MM.1S (cell line): ENCODE measurements at regions not wholly inside any gene's neighbourhood (a gene's known extent, or its start where the extent isn't known, plus 50 kb on each side); places are given as distances from the start of the nearest gene placed in this dataset.

Source experiments
- DNase-seq: peaks from one replicate; pipeline ENCODE4 v3.0.0-alpha.2; 2015
- H2AFZ ChIP-seq: fragments of 300-600 bp; sonication (generic); 2 replicates; pipeline ENCODE4 v1.6.0; 2016; ENCODE audit warnings: antibody characterized with exemption, low read length
- H3F3A ChIP-seq: fragments of 300-600 bp; sonication (generic); 2 replicates; pipeline ENCODE4 v1.6.1; 2016; ENCODE audit warnings: mild to moderate bottlenecking, antibody characterized with exemption, low read length, moderate library complexity, mixed read lengths; ENCODE audit not compliant: insufficient read depth
- H3K27ac ChIP-seq: fragments of 300-600 bp; sonication (generic); 2 replicates; pipeline ENCODE4 v1.5.1; 2016; ENCODE audit warnings: mild to moderate bottlenecking, low read length
- H3K27me3 ChIP-seq: fragments of 300-600 bp; sonication (generic); replicated peaks from 2 replicates; pipeline ENCODE4 v1.6.0; 2016; ENCODE audit warnings: low read length; ENCODE audit not compliant: insufficient read depth
- H3K36me3 ChIP-seq: fragments of 300-600 bp; sonication (generic); replicated peaks from 2 replicates; pipeline ENCODE4 v1.6.1; 2016; ENCODE audit warnings: mild to moderate bottlenecking, low read length, mixed read lengths; ENCODE audit not compliant: insufficient read depth
- H3K4me1 ChIP-seq: fragments of 300-600 bp; sonication (generic); 2 replicates; pipeline ENCODE4 v1.6.1; 2016; ENCODE audit warnings: low read length, mixed read lengths
- H3K4me2 ChIP-seq: fragments of 300-600 bp; sonication (generic); 2 replicates; pipeline ENCODE4 v1.6.0; 2016; ENCODE audit warnings: low read depth, low read length
- H3K4me3 ChIP-seq: fragments of 300-600 bp; sonication (generic); 2 replicates; pipeline ENCODE4 v1.5.1; 2016; ENCODE audit warnings: low read length, mixed read lengths
- H3K79me2 ChIP-seq: fragments of 300-600 bp; sonication (generic); 2 replicates; pipeline ENCODE4 v1.6.1; 2016; ENCODE audit warnings: mixed run types, low read length, mixed read lengths
- H3K9ac ChIP-seq: fragments of 300-600 bp; sonication (generic); 2 replicates; pipeline ENCODE4 v1.6.1; 2016; ENCODE audit warnings: low read length, mixed read lengths
- H3K9me2 ChIP-seq: fragments of 300-600 bp; sonication (generic); replicated peaks from 2 replicates; pipeline ENCODE4 v1.6.1; 2016; ENCODE audit warnings: mild to moderate bottlenecking, low read length, mixed read lengths; ENCODE audit not compliant: insufficient read depth
- H3K9me3 ChIP-seq: fragments of 300-600 bp; sonication (generic); replicated peaks from 2 replicates; pipeline ENCODE4 v1.6.1; 2016; ENCODE audit warnings: mild to moderate bottlenecking, low read length, mixed read lengths; ENCODE audit not compliant: insufficient read depth
- H4K20me1 ChIP-seq: fragments of 300-600 bp; sonication (generic); 2 replicates; pipeline ENCODE4 v1.6.1; 2016; ENCODE audit warnings: mild to moderate bottlenecking, low read length, moderate library complexity, mixed read lengths; ENCODE audit not compliant: insufficient read depth
- CTCF ChIP-seq: fragments of 300-600 bp; sonication (generic); IDR thresholded peaks from 2 replicates; pipeline ENCODE4 v1.5.1; 2016; ENCODE audit warnings: antibody characterized with exemption, low read length, mixed read lengths
- EZH2 ChIP-seq: fragments of 300-600 bp; sonication (generic); optimal IDR thresholded peaks from 2 replicates; pipeline ENCODE3; 2017; ENCODE audit warnings: low read depth, mild to moderate bottlenecking, antibody characterized with exemption, low read length, mixed read lengths
- EZH2phosphoT487 ChIP-seq: fragments of 300-600 bp; sonication (generic); IDR thresholded peaks from 2 replicates; pipeline ENCODE4 v1.6.1; 2018; ENCODE audit warnings: antibody characterized with exemption, low read length

DNA sequence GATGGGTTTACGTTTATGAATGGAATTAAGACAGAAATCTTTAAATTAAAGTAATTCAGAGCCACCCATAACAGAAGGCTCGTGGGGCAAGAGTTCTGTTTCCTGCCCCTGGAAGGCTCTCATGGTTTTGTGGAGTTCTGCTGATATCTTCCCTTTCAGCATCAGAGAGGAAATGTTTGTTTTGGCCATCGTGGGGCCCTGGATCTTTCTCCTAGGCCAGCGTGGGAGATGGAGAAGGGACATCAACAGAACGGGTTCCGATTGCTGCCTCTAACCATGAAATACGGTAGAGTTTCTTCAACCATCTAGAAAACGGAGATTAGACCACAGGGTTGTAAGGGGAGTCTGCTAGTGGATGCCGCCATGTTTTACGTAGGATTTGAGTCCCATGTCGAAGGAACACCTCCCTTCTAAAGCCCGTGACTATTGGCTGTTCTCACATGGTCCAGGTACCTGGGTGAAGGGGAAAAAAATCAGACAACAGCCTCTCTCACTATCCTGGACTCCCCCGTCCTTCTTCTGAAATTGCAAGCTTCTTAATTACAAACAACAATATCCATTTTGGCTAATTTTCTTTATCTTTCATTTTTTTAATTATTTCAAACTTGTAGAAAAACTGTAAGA lies 169.1 kb upstream of the CELF2 start:
- Histone ChIP-seq H2AFZ (no peak overlapping the region), H3K9ac (no peak overlapping the region), H3K4me2 (no peak overlapping the region), H3K36me3 (no peaks in the 10 kb centered on the region), H3F3A (no peaks in the 10 kb centered on the region), H4K20me1 (no peaks in the 10 kb centered on the region), H3K27ac (no peak overlapping the region), H3K4me3 (no peak overlapping the region), H3K9me2 (no peaks in the 10 kb centered on the region), H3K9me3 (no peaks in the 10 kb centered on the region), H3K79me2 (no peaks in the 10 kb centered on the region), H3K27me3 (no peaks in the 10 kb centered on the region), H3K4me1 (no peaks in the 10 kb centered on the region)
- no peak for DNase-seq
- no peak for TF ChIP-seq EZH2
- no peak for TF ChIP-seq CTCF
- no peak for TF ChIP-seq EZH2phosphoT487

DNA sequence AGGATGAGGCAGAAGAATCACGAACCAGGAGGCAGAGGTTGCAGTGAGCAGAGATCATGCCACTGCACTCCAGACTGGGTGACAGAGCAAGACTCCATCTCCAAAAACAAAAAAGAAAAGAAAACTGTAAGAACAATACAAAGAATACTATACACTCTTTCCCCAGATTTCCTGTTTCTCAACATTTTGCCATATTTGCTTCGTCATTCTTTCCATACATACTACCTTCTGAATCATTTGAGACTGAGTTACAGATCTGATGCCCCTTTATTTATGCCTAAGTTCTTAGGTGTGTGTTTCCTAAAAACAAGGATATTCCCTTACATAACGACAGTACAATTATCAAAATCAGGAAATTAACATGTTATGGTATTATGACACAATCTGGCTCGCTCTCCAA lies 168.4 kb upstream of the CELF2 start:
- Histone ChIP-seq H3K4me1 (no peaks in the 10 kb centered on the region), H3K27ac (no peak overlapping the region), H3F3A (no peaks in the 10 kb centered on the region), H2AFZ (no peak overlapping the region), H3K4me3 (no peak overlapping the region), H3K9me3 (no peaks in the 10 kb centered on the region), H3K79me2 (no peaks in the 10 kb centered on the region), H3K4me2 (no peak overlapping the region), H4K20me1 (no peaks in the 10 kb centered on the region), H3K36me3 (no peaks in the 10 kb centered on the region), H3K9me2 (no peaks in the 10 kb centered on the region), H3K9ac (no peak overlapping the region), H3K27me3 (no peaks in the 10 kb centered on the region)
- DNase-seq, result no peak
- TF ChIP-seq EZH2 (no peak), CTCF (no peak), EZH2phosphoT487 (no peak)

- H3K9me2 ChIP-seq, result no peaks in the 10 kb centered on the region
- H4K20me1 ChIP-seq, result no peaks in the 10 kb centered on the region
Observed at GRCh38 chr10:10850214-10850613, 167.5 kb upstream of the CELF2 start.

More at GRCh38 chr10:10850214-10850613, 167.5 kb upstream of the CELF2 start:
- Histone ChIP-seq H3K4me2 (no peak overlapping the region), H3K79me2 (no peaks in the 10 kb centered on the region), H2AFZ (no peak overlapping the region), H3K9me3 (no peaks in the 10 kb centered on the region), H3K9ac (no peak overlapping the region), H3K4me3 (no peak overlapping the region), H3K27me3 (no peaks in the 10 kb centered on the region), H3F3A (no peaks in the 10 kb centered on the region), H3K4me1 (no peaks in the 10 kb centered on the region), H3K36me3 (no peaks in the 10 kb centered on the region), H3K27ac (no peak overlapping the region)
- no peak for DNase-seq
- no peak for TF ChIP-seq EZH2
- TF ChIP-seq EZH2phosphoT487, result no peak
- TF ChIP-seq CTCF, result no peak
